ENCODE measurements at regions not wholly inside any gene's neighbourhood (a gene's known extent, or its start where the extent isn't known, plus 50 kb on each side); places are given as distances from the start of the nearest gene placed in this dataset.

DNA sequence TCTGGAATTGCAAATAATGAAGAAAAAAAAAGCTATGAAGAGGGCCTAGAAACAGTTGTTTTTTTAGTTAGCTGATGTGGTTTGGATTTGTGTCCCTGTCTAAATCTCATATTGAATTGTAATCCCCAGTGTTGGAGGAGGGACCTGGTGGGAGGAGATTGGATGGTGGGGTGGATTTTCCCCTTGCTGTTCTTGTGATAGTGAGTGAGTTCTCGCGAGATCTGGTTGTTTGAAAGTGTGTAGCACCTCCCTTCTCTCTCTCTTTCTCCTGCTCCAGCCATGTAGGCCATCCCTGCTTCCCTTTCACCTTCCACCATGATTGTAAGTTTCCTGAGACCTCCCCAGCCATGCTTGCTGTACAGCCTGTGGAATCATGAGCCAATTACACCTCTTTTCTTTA is 126.1 kb downstream of the ASCL4 start:
- TF ChIP-seq, protein P1, sequence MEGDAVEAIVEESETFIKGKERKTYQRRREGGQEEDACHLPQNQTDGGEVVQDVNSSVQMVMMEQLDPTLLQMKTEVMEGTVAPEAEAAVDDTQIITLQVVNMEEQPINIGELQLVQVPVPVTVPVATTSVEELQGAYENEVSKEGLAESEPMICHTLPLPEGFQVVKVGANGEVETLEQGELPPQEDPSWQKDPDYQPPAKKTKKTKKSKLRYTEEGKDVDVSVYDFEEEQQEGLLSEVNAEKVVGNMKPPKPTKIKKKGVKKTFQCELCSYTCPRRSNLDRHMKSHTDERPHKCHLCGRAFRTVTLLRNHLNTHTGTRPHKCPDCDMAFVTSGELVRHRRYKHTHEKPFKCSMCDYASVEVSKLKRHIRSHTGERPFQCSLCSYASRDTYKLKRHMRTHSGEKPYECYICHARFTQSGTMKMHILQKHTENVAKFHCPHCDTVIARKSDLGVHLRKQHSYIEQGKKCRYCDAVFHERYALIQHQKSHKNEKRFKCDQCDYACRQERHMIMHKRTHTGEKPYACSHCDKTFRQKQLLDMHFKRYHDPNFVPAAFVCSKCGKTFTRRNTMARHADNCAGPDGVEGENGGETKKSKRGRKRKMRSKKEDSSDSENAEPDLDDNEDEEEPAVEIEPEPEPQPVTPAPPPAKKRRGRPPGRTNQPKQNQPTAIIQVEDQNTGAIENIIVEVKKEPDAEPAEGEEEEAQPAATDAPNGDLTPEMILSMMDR (IDR thresholded peaks at IDR 0.05) = no peak
- TF ChIP-seq POLR2A (IDR thresholded peaks at IDR 0.05) = no peak

All from ovary (tissue), 3 donors.